HG03432 (cell line): ENCODE measurements at regions not wholly inside any gene's neighbourhood (a gene's known extent, or its start where the extent isn't known, plus 50 kb on each side); places are given as distances from the start of the nearest gene placed in this dataset.
"Not testable (repeated sequence)": the region's sequence is repeated elsewhere in the genome, so short reads cannot be mapped to it uniquely, and the experiment has no call there.

Source experiments
- ATAC-seq: cut with Tn5 transposase; IDR thresholded peaks from one replicate; pipeline ENCODE4 v1.9.1; 2021; ENCODE audit warnings: mild to moderate bottlenecking, moderate library complexity; ENCODE audit not compliant: unreplicated experiment

GRCh38 chr2:125681976-125682805 is 973.8 kb upstream of the GYPC start:
- no peak for ATAC-seq

- ATAC-seq: no peak
These were observed 971.7 kb upstream of the GYPC start for GRCh38 chr2:125684256-125684655.

DNA sequence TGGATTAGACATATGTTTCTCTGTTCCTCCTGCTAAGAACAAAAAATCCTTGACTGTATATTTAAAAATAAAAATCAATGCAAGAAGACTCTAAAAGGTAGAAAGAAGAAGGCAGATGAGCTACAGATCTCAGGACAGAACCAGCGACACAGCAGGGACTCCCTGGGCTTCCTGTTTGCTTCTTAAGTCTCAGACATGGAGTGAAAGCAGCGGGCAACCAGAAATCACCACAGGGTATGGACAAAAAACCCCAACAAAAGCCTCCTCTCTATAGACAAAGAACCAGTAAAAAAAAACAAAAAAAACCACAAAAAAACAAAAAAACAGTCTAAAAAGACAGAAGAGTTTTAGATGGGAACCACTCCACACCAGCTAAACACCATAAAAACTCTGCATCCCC is 971.0 kb upstream of the GYPC start:
- no peak for ATAC-seq

DNA sequence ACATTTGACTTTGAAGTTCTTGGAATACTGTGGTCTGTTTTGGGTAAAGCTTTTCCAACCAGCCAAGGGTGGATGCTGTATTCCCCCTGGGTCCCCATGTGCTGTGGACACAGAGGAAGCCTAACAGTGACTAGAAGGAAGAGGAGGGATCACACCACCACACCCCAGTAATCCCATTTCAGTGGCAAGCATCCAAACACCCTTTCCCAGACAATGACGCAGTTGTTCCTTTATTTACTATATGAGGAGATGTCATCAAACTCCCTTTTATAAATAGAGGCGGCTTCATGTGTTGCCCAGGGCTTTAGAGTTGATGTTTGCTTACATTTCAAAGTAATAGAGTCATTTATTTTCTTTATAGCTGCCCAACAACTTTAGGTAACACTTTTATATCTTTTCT is 959.4 kb upstream of the GYPC start:
- ATAC-seq: no peak

GRCh38 chr2:125698280-125698679 is 957.7 kb upstream of the GYPC start:
- no peak for ATAC-seq

DNA sequence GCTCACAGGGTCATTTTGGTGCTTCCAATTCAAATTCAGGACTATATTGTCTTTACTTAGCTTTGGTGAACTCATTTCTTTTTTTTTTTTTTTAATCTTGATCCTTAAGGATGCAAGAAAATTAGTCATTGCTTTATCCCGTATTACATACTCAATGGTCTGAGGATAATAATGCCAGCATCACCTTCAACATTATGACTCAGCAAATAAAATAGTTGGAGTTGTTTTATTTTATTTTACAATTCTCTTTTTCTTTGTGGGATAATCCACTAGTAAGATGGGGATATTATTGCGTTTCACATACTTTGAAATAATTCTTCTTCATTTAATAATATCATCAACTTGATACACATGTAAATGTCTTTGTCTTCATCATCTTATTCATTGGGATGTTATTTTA is 954.9 kb upstream of the GYPC start:
- no peak for ATAC-seq

GRCh38 chr2:125707611-125708010 is 948.3 kb upstream of the GYPC start:
- no peak for ATAC-seq

GRCh38 chr2:125710561-125710960 is 945.4 kb upstream of the GYPC start:
- ATAC-seq: no peak

DNA sequence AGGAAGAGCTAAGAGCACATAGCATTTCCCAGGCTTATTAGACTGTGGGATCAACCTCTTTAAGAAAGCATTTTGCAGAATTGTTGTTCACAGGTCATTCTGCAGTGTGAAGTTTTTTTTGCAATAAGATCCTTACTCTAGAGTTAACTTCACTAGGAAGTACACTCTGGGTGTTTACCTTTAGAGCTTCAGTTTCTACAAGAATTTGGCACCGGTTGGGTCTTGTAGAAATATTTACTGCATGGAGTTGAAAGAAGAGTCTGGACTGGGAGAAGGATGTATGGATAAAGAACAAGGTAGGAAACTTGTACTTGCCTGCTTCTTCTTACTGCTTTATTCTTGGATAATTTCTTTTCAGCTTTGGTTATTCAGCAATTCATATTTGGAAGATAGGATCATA is 944.9 kb upstream of the GYPC start:
- ATAC-seq: no peak

DNA sequence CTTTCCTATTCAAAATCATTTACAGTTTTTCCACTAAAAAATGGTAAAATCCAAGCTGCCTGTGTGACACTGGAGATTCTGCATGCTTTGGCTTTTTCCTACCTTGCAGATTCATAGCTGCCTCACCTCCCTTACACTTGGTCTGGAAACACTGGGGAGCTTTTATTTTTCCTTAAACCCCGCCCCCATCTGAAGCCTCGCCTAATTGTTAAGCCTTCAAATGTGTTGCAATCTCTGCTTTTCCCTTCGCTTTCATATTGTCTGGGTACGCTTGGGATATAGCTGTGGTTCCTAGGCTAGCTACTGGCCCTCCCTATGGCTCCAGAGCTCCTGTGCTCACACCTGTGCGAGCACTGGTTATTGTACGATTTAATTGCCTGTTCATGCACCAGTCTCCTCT is 942.4 kb upstream of the GYPC start:
- no peak for ATAC-seq

DNA sequence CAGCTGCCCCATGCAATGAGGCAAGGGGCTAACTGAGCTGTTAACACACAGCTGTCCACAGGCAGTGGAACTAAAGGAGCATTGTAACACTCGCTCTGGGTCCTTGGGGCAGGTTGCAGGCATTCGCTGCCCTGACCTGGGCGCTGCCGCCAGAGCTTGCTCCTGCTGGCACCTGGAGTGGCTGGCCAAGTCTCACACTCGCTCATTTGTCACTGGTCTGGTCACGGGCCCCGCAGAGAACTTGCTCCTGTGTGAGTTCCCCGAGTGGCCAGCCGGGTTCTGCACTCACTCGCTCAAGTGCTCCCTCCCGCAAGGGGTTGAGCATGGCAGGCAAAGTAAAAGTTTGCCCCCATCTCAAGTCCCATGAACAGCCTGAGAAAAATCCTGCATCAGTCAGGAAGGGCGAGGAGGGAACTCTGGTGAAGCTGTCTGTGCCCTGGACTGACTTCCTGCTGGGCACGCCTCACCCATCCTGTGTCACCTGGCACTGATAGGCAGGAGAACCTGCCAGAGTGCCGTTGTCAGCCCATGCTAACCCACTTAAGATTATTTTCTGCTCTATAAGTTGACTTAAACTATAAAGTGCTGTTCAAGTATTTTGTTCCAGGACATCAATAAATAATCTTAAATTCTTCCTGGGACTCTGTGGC is 934.8 kb upstream of the GYPC start:
- ATAC-seq: no peak

DNA sequence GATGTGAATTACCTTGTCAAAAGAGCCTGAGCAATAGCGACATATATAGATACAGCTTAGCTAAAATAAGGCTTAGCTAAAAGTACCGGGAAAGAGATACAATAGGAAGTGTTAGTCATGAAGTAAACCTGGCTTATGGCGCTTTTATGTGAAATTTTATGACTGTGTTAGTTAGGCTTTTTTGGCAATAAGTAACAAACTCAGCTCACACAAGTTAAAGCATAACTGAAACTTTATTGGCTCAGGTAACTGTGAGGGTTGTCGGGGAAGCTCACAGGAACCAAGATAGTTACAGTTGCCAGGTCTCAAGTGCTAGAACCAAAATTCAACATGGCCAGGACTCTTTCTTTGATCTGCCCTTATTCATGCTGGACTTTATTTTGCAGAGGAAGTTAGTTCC is 925.0 kb upstream of the GYPC start:
- ATAC-seq: no peak

- ATAC-seq: no peak
These were observed 919.7 kb upstream of the GYPC start for GRCh38 chr2:125736306-125736705.

- ATAC-seq: no peak
These were observed 910.4 kb upstream of the GYPC start for GRCh38 chr2:125745514-125745913.

- no peak for ATAC-seq
These were observed 909.4 kb upstream of the GYPC start for GRCh38 chr2:125746321-125747164.

DNA sequence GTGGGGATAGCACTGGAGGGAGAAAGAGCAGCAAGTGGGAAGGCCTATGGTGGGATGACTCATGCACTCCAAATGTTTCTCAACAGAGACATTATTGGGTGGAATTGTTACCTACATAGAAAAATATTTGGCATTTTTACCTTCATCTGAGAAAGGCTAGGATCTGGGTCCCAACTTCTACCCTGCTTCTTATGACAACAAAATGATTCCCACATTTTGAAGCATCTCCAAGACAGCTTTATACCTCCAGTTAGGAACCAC is 908.9 kb upstream of the GYPC start:
- no peak for ATAC-seq

DNA sequence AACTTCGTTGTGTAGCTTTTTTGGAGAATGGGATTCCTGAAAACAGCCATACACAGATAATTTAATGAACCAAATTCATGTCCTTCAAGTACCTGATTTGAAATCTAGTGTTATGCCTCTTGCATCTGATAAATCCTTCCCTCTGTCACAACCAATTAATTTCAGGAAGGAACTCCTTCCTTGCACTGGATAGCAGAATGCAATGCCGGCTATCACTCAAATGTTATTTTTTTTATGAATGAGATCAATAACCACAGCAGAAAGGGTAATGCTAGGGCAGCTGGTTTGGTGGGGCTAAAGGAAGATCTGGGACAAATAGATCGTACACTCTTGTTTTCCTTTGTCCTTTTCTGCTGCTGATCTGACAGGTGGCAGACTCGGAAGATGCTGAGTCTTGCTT is 899.5 kb upstream of the GYPC start:
- ATAC-seq: no peak

DNA sequence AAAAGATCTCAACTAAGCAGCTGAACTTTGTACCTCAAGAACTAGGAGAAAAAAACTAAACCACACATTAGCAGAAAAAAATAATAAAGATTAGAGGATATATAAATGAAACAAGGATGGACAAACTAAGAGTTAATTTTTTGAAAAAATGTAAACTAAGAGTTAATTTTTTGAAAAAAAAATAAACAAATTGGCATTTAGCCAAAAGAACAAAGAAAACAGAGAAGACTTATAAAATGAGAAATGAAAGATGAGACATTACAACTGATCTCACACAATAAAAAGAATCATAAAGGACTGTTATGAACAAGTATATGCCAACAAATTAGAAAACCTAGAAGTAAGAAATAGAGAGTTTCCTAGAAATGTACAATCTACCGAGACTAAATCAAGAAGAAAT is 859.2 kb upstream of the GYPC start:
- no peak for ATAC-seq

GRCh38 chr2:125797192-125797591 is 858.8 kb upstream of the GYPC start:
- no peak for ATAC-seq

GRCh38 chr2:125822746-125823145 is 833.2 kb upstream of the GYPC start:
- no peak for ATAC-seq

- not testable (repeated sequence) for ATAC-seq
These were observed 830.2 kb upstream of the GYPC start for GRCh38 chr2:125825781-125826180.

DNA sequence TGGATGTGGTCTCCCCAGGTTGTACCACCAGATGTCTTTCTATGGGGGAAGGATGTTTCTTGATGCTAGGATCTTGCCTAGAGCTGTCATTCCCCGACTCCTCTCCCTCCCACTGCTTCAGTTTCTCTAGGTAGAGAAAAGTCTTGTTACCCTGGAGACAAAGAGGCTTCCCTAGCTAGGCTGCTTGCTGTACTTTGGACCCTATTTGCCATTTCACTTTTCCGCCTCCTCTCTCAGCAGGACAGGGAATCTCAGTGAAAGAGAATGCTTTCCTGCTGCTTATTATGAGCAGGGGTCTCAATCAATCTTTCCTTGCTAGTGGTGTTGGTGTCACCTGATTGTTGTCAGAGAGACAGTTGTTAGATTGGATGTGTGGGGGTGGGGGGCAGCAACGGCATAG is 818.8 kb upstream of the GYPC start:
- ATAC-seq: no peak
